ENCODE measurements at regions not wholly inside any gene's neighbourhood (a gene's known extent, or its start where the extent isn't known, plus 50 kb on each side); places are given as distances from the start of the nearest gene placed in this dataset.

- TF ChIP-seq CTCF (conservative IDR thresholded peaks at IDR 0.05; ENCODE audit: low read length) (no peak), EZH2phosphoT487 (IDR thresholded peaks at IDR 0.05; ENCODE audit: borderline replicate concordance, low read depth, low read length) (no peak)
Measured at GRCh38 chrX:114178126-114178525, 405.8 kb upstream of the HTR2C start.

Data from OCI-LY7 (cell line).